IMR-90 (cell line): ENCODE measurements at regions not wholly inside any gene's neighbourhood (a gene's known extent, or its start where the extent isn't known, plus 50 kb on each side); places are given as distances from the start of the nearest gene placed in this dataset.

Experiments
- ATAC-seq: fragments of 200-7000 bp; cut with Tn5 transposase; 2 replicates; pipeline ENCODE4 v1.9.1; 2020; ENCODE audit warnings: low read depth, mild to moderate bottlenecking, moderate library complexity
- BruUV-seq: library from RNA; stranded (reverse); fragments of 400-500 nt; replicated peaks from 2 replicates; lab custom pipeline; 2021; lab: Mats Ljungman, UMichigan
- CTCF ChIA-PET: fragments of 300-600 bp; formaldehyde crosslinking; extraction: SDS; loops from one replicate; lab custom pipeline; 2021; ENCODE audit warnings: antibody characterized with exemption; lab: Yijun Ruan, JAX
- POLR2A ChIA-PET: fragments of 300-600 bp; sonication (Branson Sonifier 250); formaldehyde crosslinking; loops from one replicate; lab custom pipeline; 2022; ENCODE audit warnings: antibody characterized with exemption; ENCODE audit not compliant: unreplicated experiment; lab: Charles Lee
- DNase-seq: peaks from one replicate; pipeline ENCODE4 v3.0.0; 2013
- H2AFZ ChIP-seq: replicated peaks from 2 replicates; pipeline ENCODE3; 2013; ENCODE audit warnings: low read length, mild to moderate bottlenecking; ENCODE audit not compliant: poor library complexity
- H2AK5ac ChIP-seq: 2 replicates; pipeline ENCODE4 v1.6.1; 2013; ENCODE audit warnings: low read depth, low read length, inconsistent platforms
- H2AK9ac ChIP-seq: replicated peaks from 2 replicates; pipeline ENCODE3; 2013; ENCODE audit warnings: mild to moderate bottlenecking, low read depth, low read length, moderate library complexity; ENCODE audit not compliant: poor library complexity
- H2BK120ac ChIP-seq: 2 replicates; pipeline ENCODE4 v1.6.1; 2013; ENCODE audit warnings: low read depth, low read length, inconsistent platforms
- H2BK15ac ChIP-seq: 3 replicates; pipeline ENCODE4 v1.6.1; 2013; ENCODE audit warnings: low read depth, low read length, inconsistent platforms
- H2BK20ac ChIP-seq: 2 replicates; pipeline ENCODE4 v1.6.1; 2013; ENCODE audit warnings: low read depth, mild to moderate bottlenecking, inconsistent platforms, low read length, moderate library complexity
- H2BK5ac ChIP-seq: 2 replicates; pipeline ENCODE4 v1.6.1; 2013; ENCODE audit warnings: mild to moderate bottlenecking, low read depth, low read length, inconsistent platforms; ENCODE audit not compliant: poor library complexity, severe bottlenecking
- H3K14ac ChIP-seq: replicated peaks from 2 replicates; pipeline ENCODE4 v1.6.1; 2013; ENCODE audit warnings: low read depth, low read length, inconsistent platforms
- H3K18ac ChIP-seq: 2 replicates; pipeline ENCODE4 v1.6.1; 2013; ENCODE audit warnings: low read depth, low read length, control low read depth
- H3K23ac ChIP-seq: 2 replicates; pipeline ENCODE4 v1.6.1; 2013; ENCODE audit warnings: low read depth, low read length, inconsistent platforms
- H3K27ac ChIP-seq: 2 replicates; pipeline ENCODE4 v1.5.1; 2013; ENCODE audit warnings: mild to moderate bottlenecking, control low read depth, low read length; ENCODE audit not compliant: insufficient read depth
- H3K27me3 ChIP-seq: 2 replicates; pipeline ENCODE4 v1.6.1; 2013; ENCODE audit warnings: low read length; ENCODE audit not compliant: control insufficient read depth, insufficient read depth
- H3K36me3 ChIP-seq: 2 replicates; pipeline ENCODE4 v1.6.1; 2013; ENCODE audit warnings: low read length, mixed read lengths; ENCODE audit not compliant: control insufficient read depth, insufficient read depth
- H3K4ac ChIP-seq: 2 replicates; pipeline ENCODE4 v1.6.1; 2013; ENCODE audit warnings: low read depth, low read length, inconsistent platforms
- H3K4me1 ChIP-seq: 2 replicates; pipeline ENCODE4 v1.6.1; 2013; ENCODE audit warnings: low read length, mixed read lengths; ENCODE audit not compliant: control insufficient read depth, insufficient read depth
- H3K4me2 ChIP-seq: 2 replicates; pipeline ENCODE4 v1.6.1; 2013; ENCODE audit warnings: low read depth, mild to moderate bottlenecking, control low read depth, low read length, moderate library complexity
- H3K4me3 ChIP-seq: 2 replicates; pipeline ENCODE4 v1.5.1; 2013; ENCODE audit warnings: low read depth, mild to moderate bottlenecking, control low read depth, low read length, moderate library complexity; ENCODE audit not compliant: insufficient read depth
- H3K56ac ChIP-seq: 2 replicates; pipeline ENCODE4 v1.6.1; 2013; ENCODE audit warnings: low read length, inconsistent platforms; ENCODE audit not compliant: insufficient read depth; ENCODE audit errors: extremely low read depth
- H3K79me1 ChIP-seq, 2 experiments: 2 replicates each; pipeline ENCODE4 v1.6.1; 2013; ENCODE audit warnings: low read length in 2 of 2, inconsistent platforms in 1 of 2, low read depth in 1 of 2
- H3K9ac ChIP-seq: 2 replicates; pipeline ENCODE4 v1.6.1; 2013; ENCODE audit warnings: low read depth, low read length, control low read depth
- H3K9me1 ChIP-seq: 2 replicates; pipeline ENCODE4 v1.6.1; 2013; ENCODE audit warnings: low read length, inconsistent platforms; ENCODE audit not compliant: insufficient read depth
- H3K9me3 ChIP-seq: 2 replicates; pipeline ENCODE4 v1.6.1; 2013; ENCODE audit warnings: low read length; ENCODE audit not compliant: control insufficient read depth, insufficient read depth
- H4K20me1 ChIP-seq: 2 replicates; pipeline ENCODE4 v1.6.1; 2013; ENCODE audit warnings: low read length, inconsistent platforms; ENCODE audit not compliant: insufficient read depth
- H4K5ac ChIP-seq: 2 replicates; pipeline ENCODE4 v1.6.1; 2013; ENCODE audit warnings: mild to moderate bottlenecking, low read depth, low read length, control low read depth
- H4K8ac ChIP-seq, 2 experiments: 2 replicates each; pipeline ENCODE4 v1.6.1; 2013; ENCODE audit warnings: low read depth in 2 of 2, low read length in 2 of 2, control low read depth in 1 of 2, inconsistent platforms in 1 of 2
- H4K91ac ChIP-seq: 2 replicates; pipeline ENCODE4 v1.6.1; 2013; ENCODE audit warnings: low read depth, low read length, inconsistent platforms; ENCODE audit not compliant: insufficient read depth
- BHLHE40 ChIP-seq: fragments of 150-350 bp; IDR thresholded peaks from 2 replicates; pipeline ENCODE4 v1.6.1; 2016; ENCODE audit warnings: mild to moderate bottlenecking, low read depth, low read length
- CEBPB ChIP-seq: IDR thresholded peaks from 2 replicates; pipeline ENCODE4 v1.6.1; 2012; ENCODE audit warnings: low read depth, low read length, improper control_type of control experiment
- CHD1 ChIP-seq: IDR thresholded peaks from 2 replicates; pipeline ENCODE4 v1.6.1; 2012; ENCODE audit warnings: low read depth, low read length, improper control_type of control experiment
- ELK1 ChIP-seq: fragments of 150-350 bp; IDR thresholded peaks from 2 replicates; pipeline ENCODE4 v1.6.1; 2016; ENCODE audit warnings: low read depth, mild to moderate bottlenecking, low read length, moderate library complexity, borderline replicate concordance
- FOS ChIP-seq: fragments of 150-350 bp; IDR thresholded peaks from 2 replicates; pipeline ENCODE4 v1.6.1; 2016; ENCODE audit warnings: low read depth, low read length
- MAFK ChIP-seq: IDR thresholded peaks from 2 replicates; pipeline ENCODE4 v1.6.1; 2012; ENCODE audit warnings: low read depth, low read length, improper control_type of control experiment
- MAZ ChIP-seq: IDR thresholded peaks from 2 replicates; pipeline ENCODE4 v1.6.1; 2012; ENCODE audit warnings: low read depth, mild to moderate bottlenecking, low read length, improper control_type of control experiment, moderate library complexity, borderline replicate concordance
- MXI1 ChIP-seq: IDR thresholded peaks from 2 replicates; pipeline ENCODE4 v1.6.1; 2012; ENCODE audit warnings: low read depth, mild to moderate bottlenecking, low read length, moderate library complexity, borderline replicate concordance
- NFE2L2 ChIP-seq: fragments of 150-350 bp; IDR thresholded peaks from 2 replicates; pipeline ENCODE4 v1.6.1; 2016; ENCODE audit warnings: low read depth, mild to moderate bottlenecking, low read length
- POLR2A ChIP-seq: IDR thresholded peaks from 2 replicates; pipeline ENCODE4 v1.6.1; 2012; ENCODE audit warnings: mild to moderate bottlenecking, low read depth, low read length
- RAD21 ChIP-seq: IDR thresholded peaks from 2 replicates; pipeline ENCODE4 v1.6.1; 2012; ENCODE audit warnings: low read length, improper control_type of control experiment
- RCOR1 ChIP-seq: IDR thresholded peaks from 2 replicates; pipeline ENCODE4 v1.6.1; 2012; ENCODE audit warnings: mild to moderate bottlenecking, low read length, improper control_type of control experiment; ENCODE audit not compliant: insufficient replicate concordance
- RFX5 ChIP-seq: IDR thresholded peaks from 2 replicates; pipeline ENCODE4 v1.8.0; 2012; ENCODE audit warnings: low read depth, mild to moderate bottlenecking, low read length, moderate library complexity
- SMC3 ChIP-seq: fragments of 150-350 bp; IDR thresholded peaks from 2 replicates; pipeline ENCODE4 v1.6.1; 2016; ENCODE audit warnings: low read depth, mild to moderate bottlenecking, antibody characterized with exemption, low read length, moderate library complexity
- WGBS, 2 experiments: methylation state at CpG; one replicate each; pipeline versions ENCODE4 v1.1.5 to v1.1.7; 2013; ENCODE audit warnings: missing lambda C conversion rate in 2 of 2; ENCODE audit not compliant: insufficient read length in 1 of 2; ENCODE audit errors: extremely low coverage in 2 of 2; 5-methylcytosine and 5-hydroxymethylcytosine counted together
- dilution Hi-C: fragments of 300-500 bp; cut with HindIII; formaldehyde crosslinking; loops from one replicate; pipeline ENCODE4 v1.14.3; 2018; ENCODE audit warnings: low sequenced_read_pairs; ENCODE audit not compliant: unreplicated experiment
- in situ Hi-C: fragments of 300-500 bp; cut with MboI; formaldehyde crosslinking; loops from 3 replicates; pipeline ENCODE4 v1.14.3; 2019; ENCODE audit warnings: low sequenced_read_pairs, inconsistent platforms, mixed read lengths
- intact Hi-C: fragments of 100-400 bp; cut with micrococcal nuclease; formaldehyde crosslinking; loops from 2 replicates; pipeline ENCODE4 v1.10.0; 2022
- TF ChIP-seq, protein P1 (sequence below): fragments of 150-350 bp; IDR thresholded peaks from 2 replicates; pipeline ENCODE4 v1.6.1; 2017; ENCODE audit warnings: mild to moderate bottlenecking, antibody characterized with exemption, low read length, low read depth
- TF ChIP-seq, protein P2 (sequence below): conservative IDR thresholded peaks from 2 replicates; pipeline ENCODE4 v1.5.1; 2012; ENCODE audit warnings: mild to moderate bottlenecking, low read depth, low read length, improper control_type of control experiment

DNA sequence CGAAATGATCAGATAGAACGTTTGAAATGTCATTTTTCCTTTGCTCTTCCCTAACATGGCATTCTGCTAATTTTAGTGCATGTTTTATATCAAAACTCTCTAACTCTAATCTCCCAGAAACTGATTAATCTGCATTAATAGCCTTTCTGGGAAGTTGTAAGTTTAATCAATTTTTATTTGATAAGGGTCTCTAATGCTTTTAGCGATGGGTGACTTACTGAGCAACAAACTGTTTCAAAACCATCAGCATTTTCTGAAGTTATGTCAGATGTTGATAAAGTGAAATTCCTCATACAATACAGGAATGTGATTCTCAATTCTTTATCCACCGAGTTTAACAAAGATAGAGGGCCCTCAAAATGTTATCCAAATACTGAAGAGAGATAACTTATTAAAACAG, 431.6 kb upstream of the CXADR start:
- Histone ChIP-seq H3K9ac (no peak overlapping the region), H2BK120ac (no peak overlapping the region), H4K5ac (no peak overlapping the region), H3K9me1 (no peaks in the 10 kb centered on the region), H3K4me3 (no peak overlapping the region), H2BK15ac (no peak overlapping the region), H4K20me1 (no peaks in the 10 kb centered on the region), H3K23ac (no peak overlapping the region), H3K56ac (no peak overlapping the region), H3K4me2 (no peak overlapping the region), H2BK5ac (no peak overlapping the region), H2AK5ac (no peak overlapping the region), H4K91ac (no peak overlapping the region), H3K79me1 (no peaks in the 10 kb centered on the region), H3K27me3 (no peaks in the 10 kb centered on the region), H2BK20ac (no peak overlapping the region), H3K27ac (no peak overlapping the region), H4K8ac (no peak overlapping the region), H3K18ac (no peak overlapping the region), H3K9me3 (0 out of 2 replicates have a peak, but pooled peaks cover 3% of the 10 kb centered on the region), H2AK9ac (no peak overlapping the region), H3K14ac (no peak overlapping the region), H3K36me3 (no peaks in the 10 kb centered on the region), H3K4me1 (no peaks in the 10 kb centered on the region), H3K4ac (no peak overlapping the region), H2AFZ (no peak overlapping the region)
- WGBS, 2 experiments, result no CpG with 5 or more reads among the region's 4 CpGs
- DNase-seq (no peak), ATAC-seq (no peak)
- no TSS peak for BruUV-seq
- in situ Hi-C loops, result no loop called here
- POLR2A ChIA-PET, result no interaction called here
- CTCF ChIA-PET, result no interaction called here
- intact Hi-C loops, result no loop called here
- dilution Hi-C loops, result no loop called here
- TF ChIP-seq CEBPB (no peak), MAZ (no peak), FOS (no peak), SMC3 (no peak), MXI1 (no peak), RFX5 (no peak), CHD1 (no peak), NFE2L2 (no peak), ELK1 (no peak), MAFK (no peak), POLR2A (no peak), RAD21 (no peak), BHLHE40 (no peak), RCOR1 (no peak)
- TF ChIP-seq, protein P1, sequence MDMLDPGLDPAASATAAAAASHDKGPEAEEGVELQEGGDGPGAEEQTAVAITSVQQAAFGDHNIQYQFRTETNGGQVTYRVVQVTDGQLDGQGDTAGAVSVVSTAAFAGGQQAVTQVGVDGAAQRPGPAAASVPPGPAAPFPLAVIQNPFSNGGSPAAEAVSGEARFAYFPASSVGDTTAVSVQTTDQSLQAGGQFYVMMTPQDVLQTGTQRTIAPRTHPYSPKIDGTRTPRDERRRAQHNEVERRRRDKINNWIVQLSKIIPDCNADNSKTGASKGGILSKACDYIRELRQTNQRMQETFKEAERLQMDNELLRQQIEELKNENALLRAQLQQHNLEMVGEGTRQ, result no peak
- TF ChIP-seq, protein P2, sequence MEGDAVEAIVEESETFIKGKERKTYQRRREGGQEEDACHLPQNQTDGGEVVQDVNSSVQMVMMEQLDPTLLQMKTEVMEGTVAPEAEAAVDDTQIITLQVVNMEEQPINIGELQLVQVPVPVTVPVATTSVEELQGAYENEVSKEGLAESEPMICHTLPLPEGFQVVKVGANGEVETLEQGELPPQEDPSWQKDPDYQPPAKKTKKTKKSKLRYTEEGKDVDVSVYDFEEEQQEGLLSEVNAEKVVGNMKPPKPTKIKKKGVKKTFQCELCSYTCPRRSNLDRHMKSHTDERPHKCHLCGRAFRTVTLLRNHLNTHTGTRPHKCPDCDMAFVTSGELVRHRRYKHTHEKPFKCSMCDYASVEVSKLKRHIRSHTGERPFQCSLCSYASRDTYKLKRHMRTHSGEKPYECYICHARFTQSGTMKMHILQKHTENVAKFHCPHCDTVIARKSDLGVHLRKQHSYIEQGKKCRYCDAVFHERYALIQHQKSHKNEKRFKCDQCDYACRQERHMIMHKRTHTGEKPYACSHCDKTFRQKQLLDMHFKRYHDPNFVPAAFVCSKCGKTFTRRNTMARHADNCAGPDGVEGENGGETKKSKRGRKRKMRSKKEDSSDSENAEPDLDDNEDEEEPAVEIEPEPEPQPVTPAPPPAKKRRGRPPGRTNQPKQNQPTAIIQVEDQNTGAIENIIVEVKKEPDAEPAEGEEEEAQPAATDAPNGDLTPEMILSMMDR, result no peak
